HG02759 (cell line): ENCODE measurements at regions not wholly inside any gene's neighbourhood (a gene's known extent, or its start where the extent isn't known, plus 50 kb on each side); places are given as distances from the start of the nearest gene placed in this dataset.
"Not testable (repeated sequence)": the region's sequence is repeated elsewhere in the genome, so short reads cannot be mapped to it uniquely, and the experiment has no call there.

Experiments
- ATAC-seq: cut with Tn5 transposase; IDR thresholded peaks from one replicate; pipeline ENCODE4 v1.9.1; 2021; ENCODE audit warnings: mild to moderate bottlenecking, moderate library complexity; ENCODE audit not compliant: unreplicated experiment

DNA sequence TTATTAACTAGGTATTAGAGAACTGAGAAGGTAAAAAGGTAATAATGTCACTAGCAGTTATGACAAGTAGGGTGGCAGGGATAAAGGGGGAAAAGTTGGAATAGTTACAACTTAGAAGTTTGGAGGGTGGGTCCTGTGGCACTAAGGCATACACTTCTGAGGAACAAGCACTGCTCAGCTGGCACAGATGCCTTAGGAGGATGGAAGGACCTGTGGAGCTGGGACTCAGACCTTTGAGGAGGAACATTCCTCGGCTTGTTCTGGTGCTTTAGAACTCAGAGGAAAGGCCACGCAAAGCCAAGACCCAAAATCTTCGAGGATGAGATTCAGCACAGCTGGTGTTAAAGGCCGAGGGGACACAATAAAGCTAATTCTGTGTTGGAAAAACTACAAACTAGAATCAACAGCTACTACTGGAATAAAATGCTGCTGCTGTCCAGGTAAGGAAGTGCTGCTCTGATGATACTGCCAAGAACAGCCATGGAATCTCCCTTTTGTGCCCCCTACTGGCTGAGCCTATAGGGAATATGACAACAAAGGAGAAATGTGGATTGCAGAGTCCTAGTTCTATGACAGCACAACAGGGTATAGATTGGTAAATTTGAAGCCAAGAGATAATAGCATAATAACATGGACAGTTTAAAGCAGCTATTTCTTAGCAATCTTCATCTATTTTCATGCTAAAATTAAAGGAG lies 126.7 kb downstream of the SLC25A46 start:
- peak; percentile 86 for ATAC-seq

- no peak for ATAC-seq
Observed at GRCh38 chr5:110869927-110870326, 131.1 kb downstream of the SLC25A46 start.

DNA sequence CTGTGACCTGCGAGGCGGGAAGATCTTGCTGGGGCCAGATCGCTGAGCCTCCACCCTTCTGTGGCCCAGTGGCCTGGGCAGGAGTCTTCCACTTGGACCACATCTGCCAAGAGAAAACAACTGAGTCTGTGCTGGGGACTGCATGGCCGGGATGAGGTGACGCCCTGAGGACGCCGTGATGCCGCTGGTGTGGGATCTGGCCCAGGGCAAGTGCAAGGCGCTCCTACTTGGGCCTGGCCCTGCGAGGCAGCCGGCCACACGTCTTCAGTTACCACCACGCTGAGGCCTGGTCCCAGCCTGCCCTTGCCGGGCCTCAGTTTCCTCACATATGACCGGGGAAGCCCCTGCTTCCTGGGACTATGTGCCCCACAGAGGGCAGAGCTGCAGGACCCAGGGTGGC lies 133.4 kb downstream of the SLC25A46 start:
- no peak for ATAC-seq

GRCh38 chr5:110872963-110873362 lies 134.2 kb downstream of the SLC25A46 start:
- ATAC-seq = no peak

DNA sequence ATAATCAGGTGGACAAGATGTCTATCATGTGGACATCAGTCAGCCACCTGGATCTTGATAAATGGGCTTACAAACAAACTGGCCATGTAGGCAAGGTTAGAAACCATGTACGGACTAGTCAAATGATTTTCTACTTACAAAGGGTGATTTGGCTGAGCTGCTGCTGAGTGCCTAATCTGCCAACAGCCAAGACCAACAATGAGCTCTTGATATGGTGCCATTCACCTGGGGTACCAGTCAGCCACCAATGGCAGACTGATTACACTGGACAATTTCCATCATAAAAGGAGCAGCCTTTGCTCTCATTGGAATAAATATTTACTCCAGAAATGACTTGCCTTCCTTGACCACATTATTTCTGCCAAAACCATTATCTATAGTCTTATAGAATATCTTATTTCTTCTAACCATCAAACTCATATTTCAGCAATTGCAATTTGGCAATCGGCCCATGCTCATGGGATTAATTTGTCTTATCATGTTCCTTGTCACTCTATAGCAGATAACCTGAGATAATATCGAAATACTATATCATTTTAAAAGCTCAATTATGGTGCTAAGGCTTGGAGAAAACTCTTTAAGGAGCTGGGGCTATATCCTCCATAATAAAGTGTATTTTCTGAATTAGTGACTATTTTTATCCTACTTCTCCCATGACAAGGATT lies 135.1 kb downstream of the SLC25A46 start:
- ATAC-seq = no peak

DNA sequence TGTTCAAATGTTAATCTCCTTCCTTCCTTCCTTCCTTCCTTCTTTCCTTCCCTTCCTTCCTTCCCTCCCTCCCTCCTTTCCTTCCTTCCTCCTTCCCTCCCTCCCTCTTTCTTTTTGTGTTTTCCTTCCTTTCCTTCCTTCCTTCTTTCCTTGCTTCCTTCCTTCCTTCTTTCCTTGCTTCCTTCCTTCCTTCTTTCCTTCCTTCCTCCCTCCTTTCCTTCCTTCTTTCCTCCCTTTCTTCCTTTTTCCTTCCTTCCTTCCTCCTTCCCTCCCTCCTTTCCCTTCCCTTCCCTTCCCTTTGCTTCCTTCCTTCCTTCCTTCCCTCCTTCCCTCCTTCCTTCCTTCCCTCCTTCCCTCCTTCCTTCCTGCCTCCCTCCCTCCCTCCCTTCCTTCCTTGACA lies 136.3 kb downstream of the SLC25A46 start:
- not testable (repeated sequence) for ATAC-seq

DNA sequence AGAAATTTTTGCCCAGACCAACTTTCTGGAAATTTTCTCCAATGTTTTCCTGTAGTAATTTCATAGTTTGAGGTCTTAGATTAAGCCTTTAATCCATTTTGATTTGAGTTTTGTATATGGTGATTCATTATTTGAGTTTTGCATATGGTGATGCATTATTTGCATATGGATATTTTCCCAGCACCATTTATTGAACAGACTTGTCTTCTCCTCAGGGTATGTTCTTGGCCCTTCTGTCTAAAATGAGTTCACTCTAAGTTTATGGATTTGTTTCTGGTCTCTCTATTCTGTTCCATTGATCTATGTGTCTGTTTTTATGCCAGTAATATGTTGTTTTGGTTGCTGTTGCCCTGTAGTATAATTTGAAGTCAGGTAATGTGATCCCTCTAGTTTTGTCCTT lies 139.3 kb downstream of the SLC25A46 start:
- no peak for ATAC-seq

GRCh38 chr5:110879675-110880074 lies 140.9 kb downstream of the SLC25A46 start:
- no peak for ATAC-seq

GRCh38 chr5:110880413-110880812 lies 141.6 kb downstream of the SLC25A46 start:
- ATAC-seq = no peak

- ATAC-seq = no peak
Observed at GRCh38 chr5:110884005-110884404, 145.2 kb downstream of the SLC25A46 start.

GRCh38 chr5:110887170-110887569 lies 148.4 kb downstream of the SLC25A46 start:
- ATAC-seq = not testable (repeated sequence)

- ATAC-seq = not testable (repeated sequence)
Observed at GRCh38 chr5:110893854-110894483, 155.2 kb downstream of the SLC25A46 start.

- no peak for ATAC-seq
Observed at GRCh38 chr5:110894805-110895204, 156.0 kb downstream of the SLC25A46 start.

DNA sequence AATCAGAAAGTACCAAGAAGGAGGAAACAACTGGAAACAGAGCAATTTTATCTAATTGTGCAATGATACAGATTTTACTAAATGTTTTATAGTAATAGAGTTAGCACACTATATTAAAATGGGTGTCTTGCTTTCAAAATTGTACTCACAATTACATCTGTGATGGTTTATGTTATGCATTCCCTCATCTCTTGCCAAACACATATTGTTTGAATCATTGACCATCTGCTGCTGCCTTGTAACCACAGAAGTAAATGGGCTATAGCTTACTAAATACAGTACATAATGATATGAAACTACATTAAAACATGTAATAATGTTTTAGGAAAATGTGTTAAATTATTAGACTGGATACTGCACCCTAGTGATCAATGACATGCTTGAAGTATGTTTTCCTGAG lies 158.1 kb downstream of the SLC25A46 start:
- ATAC-seq = no peak

GRCh38 chr5:110899566-110900412 lies 161.0 kb downstream of the SLC25A46 start:
- ATAC-seq = peak; percentile 74

DNA sequence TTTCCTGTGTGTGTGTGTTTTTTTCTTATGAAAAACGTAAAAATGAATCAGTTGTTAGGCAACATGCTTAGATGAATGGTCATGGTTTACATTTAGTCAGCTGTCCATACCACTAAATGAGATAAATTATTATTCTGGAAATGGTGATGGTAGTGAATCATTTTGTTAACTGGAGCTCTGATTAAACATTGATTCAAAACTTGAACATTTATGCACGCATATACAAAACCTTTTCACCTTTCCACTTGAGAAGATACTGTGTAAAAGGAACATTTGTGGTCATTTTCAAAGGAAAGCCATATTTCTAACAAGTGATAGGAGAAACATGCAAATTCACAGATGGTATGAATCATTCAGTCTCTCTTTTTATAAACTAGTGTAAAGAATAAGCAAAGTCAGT lies 162.0 kb downstream of the SLC25A46 start:
- ATAC-seq = no peak

DNA sequence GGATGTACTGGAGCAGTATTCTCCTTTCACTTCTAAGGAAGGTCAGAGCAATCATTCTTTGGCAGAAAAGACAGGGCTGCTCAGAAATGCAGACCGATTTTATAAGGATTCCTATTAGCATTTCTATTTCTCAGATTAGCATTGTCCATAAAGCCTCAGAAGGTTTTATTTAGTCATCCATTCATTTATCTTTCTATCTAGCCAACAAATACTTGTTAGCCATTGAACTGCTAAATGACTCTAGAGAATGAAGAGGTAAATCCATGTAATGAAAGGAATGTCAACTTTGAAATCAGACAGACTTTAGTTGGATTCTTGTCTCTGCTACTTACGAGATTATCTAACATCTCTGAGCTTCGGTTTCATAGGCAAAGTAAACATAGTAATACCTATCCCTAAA lies 165.2 kb downstream of the SLC25A46 start:
- ATAC-seq = no peak

- ATAC-seq = no peak
Observed at GRCh38 chr5:110908848-110909247, 162.7 kb upstream of the TSLP start.

DNA sequence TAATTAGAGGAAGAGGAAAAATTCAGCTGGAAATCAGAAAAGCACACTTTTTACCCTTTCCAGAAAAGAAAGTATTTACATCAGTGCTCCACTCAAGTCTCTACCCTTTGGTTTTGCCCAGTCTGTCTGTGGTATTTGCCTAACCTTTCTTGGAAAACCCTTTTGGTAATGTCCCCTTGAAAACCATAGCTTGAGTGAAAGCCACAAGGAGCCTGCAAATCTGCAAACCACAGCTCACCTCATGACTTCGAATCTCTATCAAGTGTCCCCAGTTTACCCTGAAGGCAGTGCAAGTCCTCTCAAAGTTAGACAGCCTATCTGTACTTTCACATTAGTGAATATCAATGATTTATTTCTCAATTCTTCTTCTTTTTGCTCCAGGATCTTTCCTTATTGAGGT lies 162.1 kb upstream of the TSLP start:
- no peak for ATAC-seq

- no peak for ATAC-seq
Observed at GRCh38 chr5:110909950-110910349, 161.6 kb upstream of the TSLP start.

DNA sequence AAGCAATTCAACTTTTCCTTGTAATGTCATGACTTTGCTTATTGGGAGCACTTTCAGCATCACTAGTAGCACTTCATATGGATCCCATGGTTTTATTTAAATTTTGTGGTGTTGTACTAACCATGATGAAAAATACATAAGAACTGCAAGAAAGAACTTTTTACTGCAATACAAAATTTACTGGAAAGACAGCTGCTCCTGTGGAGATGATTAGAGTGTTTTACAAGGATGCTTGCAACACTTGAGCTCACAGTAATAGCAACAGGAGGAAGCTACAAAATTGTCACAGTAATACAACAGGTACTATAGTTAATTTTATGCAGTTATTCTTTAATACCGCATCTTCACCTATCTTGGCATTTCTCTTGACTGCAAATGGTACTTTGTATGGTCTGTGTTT lies 158.3 kb upstream of the TSLP start:
- no peak for ATAC-seq
